HG02938 (cell line): ENCODE measurements at regions not wholly inside any gene's neighbourhood (a gene's known extent, or its start where the extent isn't known, plus 50 kb on each side); places are given as distances from the start of the nearest gene placed in this dataset.
A peak's percentile ranks its signal among the peaks of the same experiment; 100 is the strongest.
"Not testable (repeated sequence)": the region's sequence is repeated elsewhere in the genome, so short reads cannot be mapped to it uniquely, and the experiment has no call there.

Experiments
- ATAC-seq: cut with Tn5 transposase; IDR thresholded peaks from one replicate; pipeline ENCODE4 v1.9.1; 2021; ENCODE audit warnings: mild to moderate bottlenecking, moderate library complexity; ENCODE audit not compliant: unreplicated experiment

DNA sequence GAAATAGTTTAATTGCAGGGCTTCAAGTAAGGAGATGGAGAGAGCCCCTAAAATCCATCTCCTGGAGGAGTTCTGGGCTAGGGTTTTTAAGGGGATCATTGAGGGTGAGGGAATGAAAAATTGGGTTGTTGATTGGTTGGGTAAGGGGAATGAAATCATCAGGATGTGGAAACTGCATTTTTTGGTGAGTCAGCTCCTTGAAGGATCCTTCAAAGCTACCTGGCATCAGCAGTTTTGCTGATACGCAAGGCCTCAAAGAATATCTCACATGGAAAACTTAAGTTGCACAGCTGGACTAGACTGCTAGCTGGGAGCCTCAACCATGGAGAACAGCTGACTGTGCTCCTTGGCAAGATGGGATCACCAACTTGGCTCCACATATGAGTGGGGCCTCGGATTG, 136.7 kb downstream of the FGF10 start:
- no peak for ATAC-seq

DNA sequence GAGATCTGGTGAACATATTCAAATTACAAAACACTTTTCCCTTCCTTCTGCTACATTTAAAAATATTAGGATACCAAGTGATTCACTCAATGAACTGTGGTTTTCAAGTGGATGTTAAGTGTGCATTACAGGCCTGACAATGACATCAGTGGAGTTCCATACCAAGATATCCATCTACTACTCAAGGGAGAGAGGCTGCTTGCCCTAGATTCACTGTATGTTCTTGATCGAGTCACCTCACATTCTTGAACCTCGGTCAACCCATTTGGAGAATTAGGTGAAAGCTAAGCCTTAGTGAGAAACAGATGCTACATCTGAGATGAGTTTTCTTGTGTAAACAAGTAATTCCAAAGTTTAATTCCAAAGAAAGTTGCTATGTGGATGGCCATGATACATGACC, 142.2 kb downstream of the FGF10 start:
- ATAC-seq, result no peak

DNA sequence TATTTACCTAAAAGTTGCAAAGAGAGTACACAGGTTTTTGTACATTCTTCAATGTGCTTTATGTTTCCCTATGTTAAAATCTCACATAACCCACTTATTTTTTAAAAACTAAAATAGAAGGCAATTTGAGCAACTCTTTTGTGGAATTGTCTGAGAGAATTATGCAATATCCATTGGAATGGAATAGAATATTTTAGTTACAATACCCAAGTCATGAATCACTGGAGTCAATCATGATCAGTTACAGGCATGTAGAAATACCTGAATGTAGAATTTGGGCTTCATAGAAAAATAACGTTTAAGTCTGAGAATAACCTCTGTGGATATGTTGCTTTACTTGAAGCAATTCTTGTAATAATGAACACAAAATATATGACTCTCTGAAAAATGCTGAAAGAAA, 143.3 kb downstream of the FGF10 start:
- no peak for ATAC-seq

DNA sequence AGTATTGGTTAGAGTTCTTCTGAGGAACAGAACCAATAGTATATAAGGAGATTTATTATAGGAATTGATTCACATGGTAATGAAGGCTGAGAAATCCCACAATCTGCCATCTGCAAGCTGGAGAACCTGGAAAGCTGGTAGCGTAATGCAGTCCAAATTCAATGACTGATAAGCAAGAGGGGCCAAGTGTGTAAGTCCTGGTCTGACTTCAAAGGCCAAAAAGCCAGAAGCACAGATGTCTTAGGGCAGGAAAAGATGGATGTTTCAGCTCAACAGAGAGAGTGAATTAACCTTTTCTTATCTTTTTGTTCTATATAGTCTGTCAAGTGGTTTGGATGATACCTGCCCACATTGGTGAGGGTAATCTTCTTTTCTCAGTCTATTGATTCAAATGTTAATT, 146.4 kb downstream of the FGF10 start:
- ATAC-seq, result no peak

DNA sequence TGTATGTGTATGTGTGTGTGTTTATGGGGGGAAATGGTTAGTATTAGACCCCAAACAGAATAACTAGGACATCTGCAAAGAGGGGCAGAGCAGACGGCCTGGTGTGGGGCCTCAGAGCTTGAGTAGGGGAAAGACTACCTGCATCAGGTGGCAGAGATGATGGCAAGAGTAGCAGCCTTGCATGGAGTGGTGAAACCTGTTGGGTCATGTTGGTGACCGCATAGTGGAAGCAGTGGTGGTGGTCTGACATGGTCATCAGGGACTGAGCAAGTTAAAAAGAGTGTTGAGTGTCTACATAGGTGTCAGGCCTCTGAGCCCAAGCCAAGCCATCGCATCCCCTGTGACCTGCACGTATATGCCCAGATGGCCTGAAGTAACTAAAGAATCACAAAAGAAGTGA, 153.2 kb downstream of the FGF10 start:
- ATAC-seq, result no peak

DNA sequence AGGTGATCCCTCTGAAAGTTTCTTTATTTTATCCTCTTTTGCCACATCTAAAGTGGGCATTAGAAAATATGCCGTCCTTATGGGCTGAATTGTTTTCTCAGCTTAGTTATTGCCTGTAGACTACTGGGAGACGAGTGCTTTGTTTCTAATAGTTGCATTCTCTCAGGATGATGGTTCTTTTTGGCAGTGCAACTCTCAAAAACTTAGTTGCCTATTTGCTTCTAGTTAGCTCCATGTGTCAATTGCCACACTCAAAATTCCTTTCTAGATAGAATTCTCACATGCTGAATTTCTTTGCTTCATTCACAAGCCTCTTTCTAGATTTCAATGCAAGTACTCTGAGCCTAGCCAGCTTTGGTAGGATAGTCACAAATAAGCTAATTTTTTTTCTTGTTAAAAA, 155.5 kb downstream of the FGF10 start:
- no peak for ATAC-seq

DNA sequence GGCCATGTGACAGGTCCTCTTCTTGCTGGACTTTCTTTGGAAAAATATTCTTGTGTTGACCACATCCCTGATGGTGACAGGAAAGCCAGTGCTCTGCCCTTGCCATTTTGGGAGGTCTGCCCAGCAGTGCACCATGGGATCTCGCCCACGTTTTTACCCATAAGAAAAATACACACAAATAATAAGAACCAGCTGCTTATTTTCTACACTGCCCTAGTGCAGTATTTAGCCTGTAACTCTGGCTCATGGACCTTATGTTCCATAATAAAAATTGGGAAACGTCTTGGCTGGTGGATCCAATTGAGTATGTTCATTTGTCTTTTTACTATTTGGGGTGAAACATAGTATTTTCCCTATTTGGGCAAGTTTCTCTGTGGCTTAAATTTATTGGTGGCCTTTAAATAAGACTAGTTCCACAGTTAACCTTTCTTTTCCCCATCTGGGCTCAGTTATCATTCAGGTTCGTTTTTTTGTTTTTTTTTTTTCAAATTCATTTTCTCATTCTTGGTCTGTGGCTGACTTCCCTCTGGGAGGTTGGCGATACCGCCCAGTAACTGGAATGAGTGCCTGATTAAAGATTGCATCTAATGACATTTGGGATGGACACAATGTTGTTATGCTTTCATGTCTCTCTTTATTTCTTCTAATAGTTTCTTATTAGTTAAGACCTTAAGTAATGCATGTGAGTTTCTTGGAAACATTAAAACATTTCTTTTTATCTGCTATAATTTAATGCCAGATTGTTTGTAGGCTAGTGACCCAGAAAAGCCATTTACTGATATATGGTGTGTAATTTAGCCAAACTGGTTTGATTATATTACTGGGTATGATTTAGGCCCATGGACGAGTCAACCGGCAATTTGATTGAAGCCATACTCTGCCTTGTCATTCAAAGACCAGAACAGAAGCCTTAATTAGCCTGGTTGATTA, 163.7 kb downstream of the FGF10 start:
- ATAC-seq, result no peak

DNA sequence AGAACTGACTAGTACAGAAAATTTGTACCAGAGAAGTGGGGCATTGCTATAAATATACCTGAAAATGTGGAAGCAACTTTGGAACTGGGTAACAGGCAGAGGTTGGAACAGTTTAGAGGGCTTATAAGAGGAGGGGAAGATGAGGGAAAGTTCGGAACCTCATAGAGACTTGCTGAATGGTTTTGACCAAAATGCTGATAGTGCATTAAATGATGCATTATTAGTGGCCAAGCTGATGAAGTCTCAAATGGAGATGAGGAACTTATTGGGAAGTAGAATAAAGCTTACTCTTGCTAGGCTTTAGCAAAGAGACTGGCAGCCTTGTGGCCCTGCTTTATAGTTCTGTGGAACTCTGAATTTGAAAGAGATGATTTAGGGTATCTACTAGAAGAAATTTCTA, 189.8 kb downstream of the FGF10 start:
- no peak for ATAC-seq

DNA sequence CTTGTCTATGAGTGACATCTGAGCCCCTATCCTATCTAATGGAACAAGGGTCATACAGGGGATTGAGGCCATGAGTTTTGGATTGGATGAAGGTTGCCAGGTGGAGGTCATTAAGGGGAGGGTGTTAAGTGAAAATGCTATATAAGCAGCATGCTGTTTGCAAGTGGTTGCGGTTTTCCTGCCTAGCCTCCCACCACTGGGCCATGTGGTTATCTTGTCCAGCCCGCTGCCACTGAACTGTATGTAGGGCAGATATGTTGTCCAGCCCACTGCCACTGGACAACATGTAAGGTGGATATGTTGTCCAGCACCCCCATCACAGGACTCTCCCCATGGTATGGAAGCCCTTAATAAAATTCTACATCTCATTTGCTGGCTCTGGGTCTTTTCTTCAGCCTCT, 200.0 kb downstream of the FGF10 start:
- ATAC-seq, result no peak

DNA sequence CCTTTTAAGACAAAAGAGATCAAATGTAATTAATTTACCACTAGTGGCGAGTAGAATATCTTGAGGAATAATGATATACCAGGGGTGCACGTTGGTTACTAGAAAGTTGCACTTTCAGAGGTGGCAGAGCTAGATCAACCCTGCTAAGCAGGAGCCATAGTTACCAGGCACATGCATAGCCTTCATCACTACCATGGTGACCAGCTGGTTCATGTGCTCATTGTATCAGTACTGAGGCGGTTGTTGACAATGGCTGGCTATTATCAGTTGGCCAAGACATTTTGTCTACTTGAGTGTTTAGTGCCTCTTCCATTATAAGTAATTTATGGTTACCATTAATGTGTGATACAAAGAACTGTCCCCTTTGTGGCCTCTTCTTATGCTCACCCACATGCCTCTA, 201.2 kb downstream of the FGF10 start:
- no peak for ATAC-seq

DNA sequence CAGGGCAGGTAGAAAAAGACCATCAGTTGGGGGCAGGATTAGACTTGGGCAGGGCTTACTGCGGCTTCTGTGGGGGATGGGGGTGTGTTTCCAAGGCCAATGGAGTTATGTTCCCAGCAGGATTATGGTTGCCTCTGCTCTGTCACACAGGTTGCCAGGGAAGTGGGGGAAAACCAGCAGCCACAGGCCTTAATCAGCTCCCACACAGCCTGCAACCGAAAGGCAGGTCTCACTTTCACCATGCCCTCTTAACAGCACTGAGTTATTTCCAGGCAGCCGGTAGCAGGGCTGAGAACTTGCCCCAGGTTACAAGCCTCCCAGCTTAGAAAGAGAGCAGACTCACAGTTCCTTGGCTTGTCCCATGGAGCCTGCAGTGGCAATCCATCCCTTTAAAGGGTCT, 205.5 kb downstream of the FGF10 start:
- ATAC-seq, result no peak

DNA sequence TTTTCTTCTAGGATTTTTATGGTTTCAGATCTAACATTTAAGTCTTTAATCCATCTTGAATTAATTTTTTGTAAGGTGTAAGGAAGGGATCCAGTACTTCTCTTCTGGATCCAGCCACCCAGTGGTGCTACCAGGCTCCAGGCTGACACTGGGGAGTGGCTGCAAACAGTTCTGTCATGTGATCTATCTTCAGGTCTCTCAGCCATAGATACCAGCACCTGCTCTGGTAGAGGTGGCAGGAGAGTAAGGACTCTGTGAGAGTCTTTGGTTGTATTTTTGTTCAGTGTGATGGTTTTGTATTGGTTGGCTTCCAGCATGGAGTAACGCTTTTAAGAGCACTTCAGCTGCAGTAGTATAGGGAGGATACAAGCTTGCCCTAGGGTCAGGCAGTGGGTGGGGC, 205.9 kb downstream of the FGF10 start:
- no peak for ATAC-seq

DNA sequence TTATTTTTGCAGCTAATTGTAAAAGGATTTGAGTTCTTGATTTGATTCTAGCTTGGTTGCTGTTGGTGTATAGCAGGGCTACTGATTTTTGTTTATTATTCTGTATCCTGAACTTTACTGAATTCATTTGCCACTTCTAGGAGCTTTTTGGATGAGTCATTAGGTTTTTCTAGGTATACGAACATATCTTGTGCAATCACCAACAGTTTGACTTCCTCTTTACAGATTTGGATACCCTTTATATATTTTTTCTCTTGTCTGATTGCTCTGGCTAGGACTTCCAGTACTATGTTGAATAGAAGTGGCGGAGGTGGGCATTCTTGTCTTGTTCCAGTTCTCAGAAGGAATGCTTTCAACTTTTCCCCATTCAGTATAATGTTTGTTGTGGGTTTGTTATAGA, 210.8 kb downstream of the FGF10 start:
- no peak for ATAC-seq

DNA sequence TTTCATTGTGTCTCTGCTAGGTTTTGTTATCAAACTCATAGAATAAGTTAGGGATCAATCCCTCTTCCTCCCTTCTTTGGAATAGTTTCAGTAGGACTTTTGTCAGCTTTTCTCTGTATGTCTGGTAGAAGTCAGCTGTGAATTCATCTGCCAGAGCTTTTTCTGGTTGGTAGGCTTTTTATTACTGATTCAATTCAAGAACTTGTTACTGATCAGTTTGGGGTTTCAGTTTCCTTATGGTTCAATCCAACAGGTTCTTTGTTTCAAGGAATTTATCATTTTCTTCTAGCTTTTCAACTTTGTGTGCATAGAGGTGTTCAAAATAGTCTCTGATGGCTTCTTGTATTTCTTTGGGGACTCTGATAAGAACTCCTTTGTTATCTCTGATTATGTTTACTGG, 221.7 kb downstream of the FGF10 start:
- ATAC-seq, result peak; percentile 71

DNA sequence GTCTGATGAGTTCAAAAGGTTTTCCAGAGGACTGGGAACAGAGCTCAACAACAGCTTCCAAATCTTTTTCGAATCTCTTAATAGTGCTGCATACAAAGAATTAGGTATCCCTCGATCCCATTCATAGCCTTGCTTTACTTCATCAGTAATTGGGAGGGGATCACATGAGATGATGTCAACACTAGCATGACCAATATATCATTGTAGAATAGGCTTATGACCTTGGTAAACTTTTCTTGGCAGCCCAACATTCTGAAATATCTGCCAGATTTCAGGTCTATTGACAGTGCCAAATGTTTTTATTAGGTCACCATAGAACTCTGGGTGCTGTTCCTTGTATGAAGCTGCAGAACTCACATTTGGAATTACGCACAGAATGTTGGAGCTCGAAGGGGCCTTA, 228.9 kb downstream of the FGF10 start:
- no peak for ATAC-seq

DNA sequence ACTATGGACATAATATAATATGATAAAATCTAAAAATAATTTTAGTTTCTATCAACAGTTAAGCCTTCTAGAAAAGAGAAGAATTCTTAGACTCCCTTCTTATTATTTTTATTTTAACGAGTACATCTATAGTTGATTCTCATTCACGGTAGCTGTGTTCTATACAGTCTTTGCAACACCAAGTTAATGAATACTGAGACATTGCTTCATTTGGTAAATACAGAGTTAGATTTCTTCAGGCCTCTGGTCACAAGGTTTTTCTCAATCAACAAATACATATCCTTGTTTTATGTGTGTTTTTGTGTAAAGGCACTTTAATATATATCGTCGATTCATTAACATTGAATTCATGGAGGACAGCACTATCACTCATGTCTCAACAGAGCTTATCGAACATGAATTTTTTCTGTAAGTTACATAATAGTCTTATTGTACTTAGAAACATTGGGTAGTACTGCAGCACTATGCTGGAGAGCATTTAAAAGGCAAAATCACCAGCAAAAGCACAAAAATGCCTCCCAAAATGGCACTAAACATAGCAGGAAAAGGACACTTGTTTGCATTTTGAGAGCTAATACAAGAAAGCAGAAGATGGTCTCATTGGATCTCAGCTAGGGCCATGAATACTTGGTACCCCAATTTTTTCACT, 239.0 kb downstream of the FGF10 start:
- no peak for ATAC-seq

DNA sequence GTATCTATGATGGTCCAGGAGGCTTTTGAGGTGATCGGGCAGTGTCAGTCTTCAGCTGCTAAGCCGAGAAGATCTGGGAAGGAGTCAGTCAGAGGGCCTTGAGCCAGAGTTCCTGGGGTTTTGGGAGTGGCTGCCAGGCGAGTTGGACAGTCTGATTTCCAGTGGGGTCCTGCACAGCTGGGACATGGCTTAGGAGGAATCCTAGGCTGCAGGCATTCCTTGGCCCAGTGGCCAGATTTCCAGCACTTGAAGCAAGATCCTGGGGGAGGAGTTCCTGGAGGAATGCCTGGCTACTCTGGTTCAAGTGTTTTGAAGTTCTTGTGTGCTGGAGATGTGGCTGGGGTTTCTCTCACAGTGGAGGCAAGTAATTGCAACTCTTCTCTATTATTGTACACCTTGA, 271.3 kb downstream of the FGF10 start:
- ATAC-seq, result not testable (repeated sequence)

DNA sequence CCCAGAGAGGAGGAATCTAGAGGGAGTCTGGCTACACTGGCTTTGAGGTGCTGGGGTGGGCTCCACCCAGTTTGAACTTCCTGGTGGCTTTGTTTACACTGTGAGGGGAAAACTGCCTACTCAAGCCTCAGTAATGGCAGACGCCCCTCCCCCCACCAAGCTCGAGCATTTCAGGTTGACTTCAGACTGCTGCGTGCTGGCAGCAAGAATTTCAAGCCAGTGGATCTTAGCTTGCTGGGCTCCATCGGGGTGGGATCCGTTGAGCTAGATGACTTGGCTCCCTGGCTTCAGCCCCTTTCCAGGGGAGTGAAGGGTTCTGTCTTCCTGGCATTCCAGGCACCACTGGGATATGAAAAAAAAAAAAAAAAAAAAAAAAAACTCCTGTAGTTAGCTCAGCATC, 281.0 kb downstream of the FGF10 start:
- ATAC-seq, result not testable (repeated sequence)

DNA sequence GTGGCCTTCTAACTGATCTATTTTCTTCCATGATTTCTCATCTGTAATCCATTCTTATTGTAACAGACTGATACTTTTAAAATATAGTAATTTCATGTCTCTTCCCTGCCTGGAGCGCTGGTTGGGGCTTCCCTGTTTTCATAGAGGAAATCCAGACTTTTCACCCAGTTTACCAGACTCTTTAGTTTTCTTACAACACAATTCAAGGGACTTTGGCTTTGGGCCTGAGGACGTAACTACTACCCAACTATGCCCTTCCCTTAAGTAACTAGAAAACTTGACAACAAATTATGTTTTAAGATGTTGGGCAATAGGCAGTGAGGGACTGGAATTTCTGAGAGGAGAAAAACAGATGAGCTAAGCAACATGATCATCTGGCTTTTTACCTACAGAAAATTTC, 289.6 kb downstream of the FGF10 start:
- no peak for ATAC-seq

DNA sequence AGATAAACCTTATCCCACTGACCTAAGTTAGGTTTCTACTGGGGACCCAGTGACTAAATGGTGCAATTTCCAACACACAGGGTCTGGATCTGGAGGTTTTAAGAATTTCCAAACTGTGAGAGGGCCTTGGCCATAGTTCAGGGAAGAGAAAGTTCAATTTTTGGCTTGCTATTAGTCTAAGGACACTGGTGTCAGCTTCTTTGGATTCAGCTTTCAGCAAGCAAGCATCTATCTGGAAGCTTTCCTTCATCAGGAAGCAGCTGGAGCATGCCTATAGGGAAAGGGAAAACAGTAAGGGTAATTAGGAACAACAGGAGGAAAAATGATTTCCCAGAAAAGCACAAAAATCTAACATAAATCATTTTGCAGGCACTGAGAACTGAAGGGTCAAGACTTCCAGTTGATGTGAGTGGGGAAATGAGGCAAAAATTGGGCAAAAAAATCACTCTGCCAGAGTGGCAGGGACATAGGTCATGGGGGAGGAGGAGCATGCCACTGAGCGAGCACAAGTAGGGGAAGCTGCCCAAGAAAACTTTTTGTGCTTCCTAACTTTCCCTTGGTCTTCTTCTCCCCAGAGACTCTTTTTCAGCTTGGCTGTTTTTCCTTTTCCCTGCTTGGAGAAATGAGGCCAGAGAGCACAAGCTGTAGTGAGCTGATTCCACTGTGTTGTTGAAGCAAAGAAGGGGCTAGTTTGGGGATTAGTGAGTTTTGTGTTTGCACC, 299.6 kb downstream of the FGF10 start:
- ATAC-seq, result no peak

DNA sequence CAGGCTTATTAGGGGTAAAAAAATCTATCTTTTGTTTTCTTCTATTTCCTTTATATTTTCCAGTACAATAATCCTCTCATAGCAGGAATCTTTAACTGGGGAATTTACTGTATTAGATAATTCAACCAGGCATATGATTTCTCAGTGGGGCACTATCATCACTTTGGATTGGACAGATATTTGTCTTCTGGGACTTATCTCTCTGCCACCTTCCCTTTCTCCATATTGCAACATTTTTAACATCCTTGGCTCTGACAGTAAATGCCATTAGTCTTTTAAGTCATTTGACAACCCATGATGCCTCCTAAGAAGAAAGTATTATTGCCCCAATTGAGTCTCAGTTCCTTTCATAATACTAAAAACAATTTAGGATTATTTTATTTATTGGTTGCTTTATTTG, 304.1 kb downstream of the FGF10 start:
- ATAC-seq, result no peak

DNA sequence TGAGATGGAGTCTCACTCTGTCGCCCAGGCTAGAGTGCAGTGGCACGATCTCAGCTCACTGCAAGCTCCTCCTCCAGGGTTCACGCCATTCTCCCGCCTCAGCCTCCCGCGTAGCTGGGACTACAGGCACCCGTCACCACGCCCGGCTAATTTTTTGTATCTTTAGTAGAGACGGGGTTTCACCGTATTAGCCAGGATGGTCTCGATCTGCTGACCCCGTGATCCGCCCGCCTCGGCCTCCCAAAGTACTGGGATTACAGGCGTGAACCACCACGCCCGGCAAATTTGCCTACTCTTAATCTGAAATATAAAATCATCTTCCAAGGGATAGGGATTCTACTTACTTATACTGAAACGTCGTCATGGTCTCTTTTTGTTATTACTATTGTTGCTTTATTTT, 314.7 kb downstream of the FGF10 start:
- not testable (repeated sequence) for ATAC-seq
